Stimulated activated CD4-positive, alpha-beta T cell treated with anti-CD3 and anti-CD28 coated beads, Interleukin-4, amount 100 ng/mL, for 48 hours (primary cell): ENCODE measurements at regions not wholly inside any gene's neighbourhood (a gene's known extent, or its start where the extent isn't known, plus 50 kb on each side); places are given as distances from the start of the nearest gene placed in this dataset.

Experiments
- DNase-seq, 2 donors: peaks; one replicate each; pipeline ENCODE4 v3.0.0-alpha.2; 2020; ENCODE audit warnings: low read depth in 2 of 2

DNA sequence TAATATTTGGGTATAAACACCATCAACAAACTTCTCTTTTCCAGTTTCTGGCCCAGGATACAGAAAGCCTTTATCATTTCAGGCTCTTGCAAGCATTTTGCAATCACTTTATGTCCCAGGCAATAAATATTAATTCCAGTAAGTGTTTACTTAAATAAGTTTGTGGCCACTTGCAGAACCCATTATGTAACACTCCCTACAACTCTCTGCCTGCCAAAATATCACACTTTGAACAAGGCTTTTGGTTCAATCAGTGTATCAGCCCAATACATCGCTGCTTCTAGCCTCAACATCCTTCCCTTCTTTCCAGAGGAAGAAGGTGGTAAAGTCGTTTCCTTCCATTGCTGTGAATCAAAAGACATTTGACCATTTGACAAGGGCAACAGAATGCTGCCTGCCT lies 203.0 kb upstream of the USP25 start:
- no peak for DNase-seq

DNA sequence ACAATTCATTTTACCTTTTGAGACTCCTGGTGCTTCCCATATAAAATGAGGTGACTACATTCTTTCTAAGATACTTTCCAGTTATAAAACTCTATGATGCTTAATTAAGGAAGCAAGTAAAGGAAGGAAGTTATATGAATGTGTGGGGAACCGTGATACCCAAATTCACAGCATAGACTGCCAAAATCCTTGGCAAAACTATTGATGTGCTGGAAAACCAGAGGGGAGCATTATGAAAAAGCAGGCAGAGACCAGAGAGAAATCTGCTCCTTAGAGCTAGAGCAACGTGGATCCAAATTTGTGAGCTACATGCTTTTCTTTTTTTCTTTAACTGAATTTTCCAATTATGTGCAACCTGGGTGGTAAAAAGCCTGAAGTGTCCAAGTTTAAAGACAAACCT lies 201.4 kb upstream of the USP25 start:
- DNase-seq: no peak

DNA sequence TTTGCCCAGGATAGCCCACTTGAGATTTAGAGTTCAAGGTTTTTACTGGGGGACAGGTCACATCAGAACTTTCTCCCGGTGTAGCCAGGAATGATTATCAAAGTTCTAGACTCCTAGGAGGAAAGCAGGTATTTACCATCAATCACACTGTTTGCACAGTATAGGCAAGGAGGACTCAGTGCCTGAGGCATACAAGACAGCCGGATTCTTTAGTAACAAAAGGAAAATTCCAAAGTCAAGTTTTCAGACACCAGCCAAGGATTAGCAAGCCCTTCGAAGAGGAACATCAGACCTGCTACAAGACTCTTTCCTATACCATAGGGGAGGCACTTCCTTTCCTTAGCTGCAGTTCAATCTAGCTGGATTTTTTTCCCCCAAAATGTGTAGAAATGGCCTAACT lies 197.8 kb upstream of the USP25 start:
- no peak for DNase-seq

DNA sequence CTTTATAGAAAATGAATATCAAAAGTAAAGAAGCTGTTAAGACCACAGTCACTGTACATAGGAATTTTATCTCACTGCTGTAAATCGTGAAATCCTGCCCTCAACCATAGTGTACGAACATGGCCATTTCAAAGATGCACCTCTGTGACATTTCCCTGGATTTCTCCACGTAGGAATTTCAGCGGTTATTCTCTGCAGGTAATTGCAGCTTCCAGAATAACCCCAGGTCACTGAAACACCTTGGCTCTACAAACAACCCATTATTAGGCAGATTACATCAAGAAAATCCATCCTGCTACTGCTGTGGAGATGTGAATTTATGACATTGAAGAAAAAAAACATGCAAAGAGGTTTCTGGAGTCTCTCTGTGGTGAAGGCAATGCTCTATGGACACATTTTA lies 196.2 kb upstream of the USP25 start:
- no peak for DNase-seq

DNA sequence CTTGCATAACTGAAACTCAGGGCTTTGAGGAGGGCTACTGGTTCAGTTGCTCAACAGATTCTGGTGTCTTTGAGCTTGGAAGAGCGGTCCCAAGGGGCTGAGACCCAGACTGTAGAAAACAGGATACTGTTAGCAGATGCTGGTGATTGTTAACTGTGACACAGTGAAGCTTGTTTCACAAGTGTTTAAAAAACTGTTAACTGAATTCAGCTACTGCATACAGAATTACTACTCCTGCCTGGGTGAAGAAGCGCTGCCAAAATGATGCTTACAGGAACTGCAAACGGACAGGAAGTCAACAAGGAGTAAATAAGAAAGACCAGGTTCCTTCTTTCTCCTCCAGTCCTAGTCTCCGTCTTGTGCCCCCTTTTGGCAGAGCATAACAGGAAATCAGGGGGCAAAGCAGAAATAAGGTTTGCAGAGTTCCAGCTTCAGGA lies 195.3 kb upstream of the USP25 start:
- no peak for DNase-seq

DNA sequence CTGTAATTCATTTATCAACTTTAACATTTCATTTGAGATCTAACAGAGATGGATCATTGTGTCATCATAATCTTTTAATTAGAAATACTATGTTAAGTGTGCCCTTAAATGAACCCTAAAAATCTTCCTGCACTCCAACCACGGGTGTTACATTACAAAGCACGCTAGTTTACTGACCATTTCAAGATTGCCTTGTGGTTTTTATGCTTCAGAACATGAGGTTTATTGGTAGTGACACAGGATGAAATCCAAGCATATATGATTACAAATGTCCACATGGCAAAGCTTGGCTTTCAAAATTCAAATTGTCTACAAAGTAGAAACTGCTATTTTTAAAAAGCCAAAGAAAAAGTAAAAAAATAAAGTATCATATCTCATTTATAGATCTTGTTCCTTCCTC lies 190.4 kb upstream of the USP25 start:
- no peak for DNase-seq

DNA sequence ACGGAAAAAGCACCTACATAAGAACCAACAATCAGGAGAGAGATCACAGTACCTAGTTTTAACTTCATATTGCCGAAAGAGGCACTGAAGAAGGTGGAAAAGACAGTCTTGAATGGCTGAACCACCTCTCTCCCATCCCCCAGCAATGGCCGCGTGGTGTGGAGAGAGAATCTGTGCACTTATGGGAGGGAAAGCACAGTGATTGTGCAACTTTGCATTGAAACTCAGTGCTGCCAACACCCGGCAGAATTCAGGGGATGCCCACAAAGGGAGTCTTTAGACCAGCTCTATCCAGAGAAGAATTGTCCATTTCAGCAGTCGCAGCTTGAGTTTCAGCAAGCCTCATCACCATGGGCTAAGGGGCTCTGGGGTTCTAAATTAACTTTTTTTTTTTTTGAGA lies 186.3 kb upstream of the USP25 start:
- no peak for DNase-seq

DNA sequence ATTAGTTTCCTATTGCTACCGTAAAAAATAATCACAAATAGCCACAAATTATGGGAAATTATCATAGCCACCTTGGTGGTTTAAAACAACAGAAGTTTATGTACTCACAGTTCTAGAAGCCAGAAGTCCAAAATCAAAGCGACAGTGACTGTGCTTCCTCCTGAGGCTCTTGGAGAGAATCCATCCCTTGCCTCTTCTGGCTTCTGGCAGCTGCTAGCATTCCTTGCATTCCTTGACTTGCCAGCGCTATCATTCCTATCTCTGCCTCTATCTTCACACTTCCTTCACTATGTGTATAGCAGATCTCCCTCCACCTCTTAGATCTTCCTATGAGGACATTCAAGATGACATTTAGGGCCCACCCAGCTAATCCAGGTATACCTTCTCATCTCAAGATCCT lies 180.1 kb upstream of the USP25 start:
- DNase-seq: no peak

DNA sequence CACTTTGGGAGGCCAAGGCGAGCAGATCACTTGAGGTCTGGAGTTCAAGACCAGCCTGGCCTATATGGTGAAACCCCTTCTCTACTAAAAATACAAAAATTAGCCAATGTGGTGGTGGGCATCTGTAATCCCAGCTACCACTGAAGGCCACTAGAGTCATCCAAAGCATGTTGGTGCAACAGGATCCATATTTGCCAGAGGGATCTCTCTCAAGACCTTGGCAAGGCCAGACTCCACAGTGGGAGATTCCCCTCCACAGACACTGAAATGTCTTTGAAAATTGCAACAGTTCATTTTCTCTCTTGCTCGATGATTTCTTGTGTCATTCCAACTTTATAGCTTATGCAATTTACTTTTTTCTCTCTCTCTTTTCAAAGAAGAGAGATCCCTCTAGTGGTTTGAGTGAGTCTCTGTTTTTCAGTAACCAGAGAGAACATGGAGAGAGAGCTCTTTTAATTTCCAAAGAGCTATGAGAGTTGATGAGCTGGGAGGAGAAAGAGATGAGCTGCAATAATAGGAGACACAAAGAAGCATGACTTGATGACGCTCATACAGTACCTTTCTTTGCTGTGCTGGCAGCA lies 176.8 kb upstream of the USP25 start:
- no peak for DNase-seq

DNA sequence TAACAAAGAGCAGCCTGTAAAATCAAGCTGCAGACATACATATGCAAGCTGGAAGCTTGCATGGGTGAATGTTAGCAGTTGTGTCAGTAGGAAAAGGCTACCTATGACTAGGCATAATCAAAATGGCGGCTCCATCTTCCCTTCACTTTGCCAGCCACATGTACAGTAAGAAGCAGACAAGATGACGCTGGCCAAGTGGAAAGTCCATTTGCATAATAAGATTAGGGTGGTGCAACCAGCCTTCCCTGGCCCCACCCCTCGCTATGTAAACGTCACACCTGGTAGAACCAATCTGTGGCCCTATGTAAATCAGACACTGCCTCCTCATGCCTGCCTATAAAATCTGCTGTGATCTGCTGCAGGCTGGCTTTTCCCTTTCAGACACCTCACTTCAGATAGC lies 171.9 kb upstream of the USP25 start:
- DNase-seq: no peak

DNA sequence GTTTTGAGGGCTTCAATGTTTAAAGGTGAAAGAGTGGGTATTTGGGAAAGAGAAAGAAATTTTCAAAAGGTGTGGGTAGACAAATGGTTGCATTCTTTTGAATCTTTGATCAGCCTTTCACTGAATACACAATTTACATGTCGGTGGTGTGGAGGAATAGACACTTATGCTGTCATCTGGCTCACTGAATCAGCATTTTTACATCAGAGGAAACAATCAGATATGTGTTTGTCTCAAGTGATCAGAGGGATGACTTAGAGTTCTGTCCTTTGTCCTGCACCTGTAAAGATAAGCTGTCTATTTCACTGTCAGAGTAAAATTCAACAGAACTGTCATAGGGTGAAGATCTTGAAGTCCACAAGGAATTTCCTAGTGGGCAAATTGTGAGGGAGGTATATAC lies 170.9 kb upstream of the USP25 start:
- no peak for DNase-seq

DNA sequence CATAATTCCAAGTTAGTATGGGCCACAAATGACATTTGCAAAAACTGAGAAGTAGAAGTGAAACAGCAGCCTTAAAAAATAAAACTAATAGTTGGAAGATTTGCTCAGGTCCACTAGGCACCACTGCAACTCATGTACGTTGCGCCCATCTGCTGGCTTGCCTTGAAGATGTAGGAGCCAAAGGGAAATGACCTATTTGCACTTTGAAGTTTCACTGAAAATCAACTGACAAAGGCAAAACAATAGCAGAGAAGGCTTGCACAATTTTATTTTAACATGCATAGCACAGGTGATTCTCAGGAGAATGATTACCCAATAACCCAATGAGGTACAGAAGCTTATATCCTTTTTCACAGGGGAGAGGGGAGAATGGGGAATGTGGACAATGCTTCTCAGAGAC lies 170.1 kb upstream of the USP25 start:
- DNase-seq: no peak

DNA sequence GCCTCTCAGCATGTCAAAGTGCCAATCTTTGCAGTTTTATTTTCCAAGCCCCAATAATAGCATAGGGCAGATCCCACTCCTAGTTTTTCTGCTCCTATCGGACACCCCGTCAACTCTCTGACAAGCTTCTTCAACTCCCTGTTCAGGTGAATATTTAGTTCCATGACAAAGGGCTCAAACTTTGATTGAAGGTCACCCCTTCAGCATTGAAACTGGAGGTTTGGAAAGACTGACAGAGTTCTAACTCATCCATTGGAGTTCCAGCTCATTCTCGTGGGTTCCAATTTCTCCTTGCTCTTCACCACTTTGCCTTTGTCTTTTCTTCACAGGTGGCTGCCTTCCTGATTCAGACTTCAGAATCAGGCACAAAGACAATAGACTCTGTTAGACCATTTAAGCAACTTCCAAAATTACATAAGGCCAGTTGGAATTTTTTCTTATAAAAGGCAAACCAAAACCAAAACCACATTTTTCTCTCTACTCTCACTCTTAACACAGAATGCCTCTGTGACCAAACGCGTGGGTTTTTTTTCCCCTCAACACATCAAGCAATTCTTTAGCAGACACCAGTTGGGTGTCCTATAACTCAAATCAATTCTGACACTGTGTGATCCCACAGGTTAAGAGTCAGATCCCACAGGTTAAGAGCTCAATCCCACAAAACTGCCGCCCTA lies 169.3 kb upstream of the USP25 start:
- no peak for DNase-seq

DNA sequence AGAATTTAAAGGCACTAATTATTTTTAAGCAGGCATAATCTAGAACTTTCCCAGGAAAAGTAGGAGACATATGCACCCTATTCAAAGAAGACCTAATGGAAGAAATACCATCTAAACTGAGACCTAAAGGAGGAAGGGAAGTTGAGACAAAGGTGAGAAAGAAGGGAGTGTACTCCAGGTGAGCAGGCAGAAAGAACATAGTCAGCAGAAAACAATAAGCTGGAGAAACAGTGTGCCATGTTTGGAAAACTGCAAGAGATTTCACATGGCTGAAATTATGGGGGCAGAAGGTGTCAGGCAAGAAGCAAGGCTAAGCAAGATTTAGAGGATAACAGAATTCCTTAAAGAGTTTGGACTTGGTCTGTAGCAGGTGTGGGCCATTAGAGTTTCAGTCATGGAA lies 167.0 kb upstream of the USP25 start:
- DNase-seq: no peak

DNA sequence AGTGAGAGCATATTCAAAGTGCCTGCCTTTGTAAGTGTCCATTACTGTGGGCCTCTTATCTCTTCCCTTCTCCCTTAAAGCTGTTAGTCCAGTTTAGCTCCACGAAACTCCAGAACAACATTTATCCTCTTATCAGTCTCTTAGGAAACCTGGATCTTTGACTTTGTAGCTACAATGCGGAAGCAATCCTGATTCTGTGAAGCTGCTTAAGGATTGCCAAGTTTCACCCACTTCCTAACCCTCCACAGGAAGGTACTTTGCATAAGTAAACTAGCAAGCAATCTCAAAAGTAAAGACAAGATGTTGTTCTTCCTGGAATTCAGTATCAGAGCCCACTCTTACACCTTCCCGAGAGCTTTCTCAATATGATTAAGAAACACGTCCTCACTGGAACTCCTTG lies 164.9 kb upstream of the USP25 start:
- no peak for DNase-seq

DNA sequence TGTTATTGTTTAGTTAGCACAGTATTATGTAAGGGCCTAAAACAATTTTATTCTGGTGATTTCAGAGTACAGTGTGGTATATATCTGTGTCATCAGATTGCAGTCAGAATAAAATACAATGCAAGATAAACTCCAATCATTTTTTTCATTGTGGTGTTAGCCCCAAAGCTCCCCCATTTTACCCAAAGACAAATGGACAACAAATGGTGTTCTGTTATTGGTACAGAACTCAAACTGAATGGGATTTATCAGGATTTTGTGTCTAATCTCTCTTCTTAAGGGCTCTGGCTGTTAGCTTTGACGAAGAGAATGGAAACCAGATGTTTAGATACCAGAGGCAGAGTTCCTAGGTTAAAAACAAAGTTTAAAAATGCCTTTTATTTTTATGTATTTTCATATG lies 163.1 kb upstream of the USP25 start:
- DNase-seq: no peak

DNA sequence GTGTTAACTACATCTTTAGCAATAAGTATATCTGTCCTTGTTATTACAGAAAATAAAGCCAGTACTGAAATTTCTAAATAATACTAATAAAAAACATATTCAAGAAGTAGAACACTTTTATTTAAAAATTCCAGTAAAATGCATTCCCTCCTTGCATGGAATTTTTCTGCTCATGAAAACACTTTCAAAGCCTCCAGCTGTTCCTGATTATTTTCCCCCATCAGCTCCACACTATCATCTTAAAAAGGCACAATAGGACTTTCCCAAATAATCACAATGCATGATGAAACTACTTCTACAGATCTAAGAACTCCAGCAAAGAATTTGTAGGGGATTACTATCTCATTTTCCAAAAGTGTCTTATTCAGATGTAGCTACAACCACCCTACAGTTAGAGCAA lies 162.6 kb upstream of the USP25 start:
- no peak for DNase-seq

DNA sequence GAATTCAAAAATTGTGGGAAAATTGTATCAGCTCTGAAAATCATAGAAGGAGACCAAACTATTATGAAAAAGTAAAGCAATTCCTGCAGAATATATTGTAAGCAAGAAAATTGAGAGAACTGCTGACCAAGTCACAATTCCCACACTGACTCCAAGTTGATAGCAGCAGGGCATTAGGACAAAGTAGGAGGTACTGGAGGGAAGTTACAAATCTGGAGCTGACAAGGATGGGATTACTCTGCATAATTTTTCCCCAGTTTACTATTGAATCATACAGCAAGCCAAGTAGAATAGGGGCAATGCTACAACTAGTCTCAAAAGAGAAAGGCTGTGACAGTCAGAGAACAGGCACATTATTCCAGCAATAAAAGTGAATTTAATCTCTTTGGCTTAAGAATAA lies 161.3 kb upstream of the USP25 start:
- DNase-seq: no peak

DNA sequence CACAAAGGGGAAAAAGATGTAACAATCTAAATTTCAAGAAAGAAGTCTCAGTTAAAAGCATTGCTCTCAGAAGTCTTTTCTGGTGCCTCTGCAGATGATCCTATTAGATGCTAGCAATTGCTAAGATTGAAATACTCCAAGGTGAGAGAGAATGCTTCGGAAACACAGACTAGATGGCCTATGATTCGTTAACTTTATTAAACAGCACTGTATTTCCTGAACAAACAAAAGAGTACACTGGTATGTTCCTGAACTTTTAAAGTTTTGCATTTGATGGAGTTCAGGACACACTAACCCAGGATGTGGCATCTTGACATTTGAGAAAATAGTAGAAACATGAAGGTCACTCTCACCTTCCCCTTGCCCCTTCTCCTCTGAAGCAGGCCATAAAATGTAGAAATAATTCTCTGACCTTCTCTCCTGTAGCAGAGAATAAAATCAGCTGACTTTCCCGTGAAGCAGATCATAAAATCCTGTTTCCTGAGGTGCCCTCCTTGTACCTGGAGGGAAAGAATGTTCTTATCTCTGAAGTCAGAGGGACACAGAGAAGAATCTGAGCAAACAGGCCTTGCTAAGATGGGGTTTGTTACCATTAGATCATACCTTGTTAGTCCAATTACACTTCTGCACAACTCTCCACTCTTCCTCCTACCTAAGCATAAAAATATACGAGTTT lies 142.9 kb upstream of the USP25 start:
- no peak for DNase-seq

DNA sequence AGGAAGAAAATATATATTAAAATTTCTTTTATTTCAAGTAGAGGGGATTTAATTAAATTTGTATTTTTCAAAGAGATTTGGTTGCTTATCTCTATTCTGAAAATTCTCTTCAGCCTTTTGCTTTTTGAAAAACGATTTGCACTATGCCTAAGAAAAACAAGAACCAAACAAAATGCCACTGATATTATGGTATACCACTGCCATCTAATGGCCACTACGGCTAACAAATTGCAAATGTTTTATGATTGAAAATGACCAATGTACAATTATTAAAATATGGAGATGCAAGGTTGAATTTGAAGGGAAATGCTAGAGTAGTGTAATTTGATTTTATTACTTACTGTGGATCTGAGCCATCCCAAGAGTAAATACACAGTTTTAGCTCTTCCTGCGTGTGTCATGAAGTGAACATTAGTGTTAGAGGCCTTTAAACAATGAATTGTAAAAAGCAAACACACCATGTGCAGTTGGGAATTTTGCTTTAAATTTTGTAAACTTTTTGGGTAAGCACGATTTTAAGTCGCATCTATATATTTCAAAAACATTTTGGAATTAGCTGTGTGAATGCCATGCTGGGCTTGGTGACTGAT lies 137.4 kb upstream of the USP25 start:
- DNase-seq: no peak

DNA sequence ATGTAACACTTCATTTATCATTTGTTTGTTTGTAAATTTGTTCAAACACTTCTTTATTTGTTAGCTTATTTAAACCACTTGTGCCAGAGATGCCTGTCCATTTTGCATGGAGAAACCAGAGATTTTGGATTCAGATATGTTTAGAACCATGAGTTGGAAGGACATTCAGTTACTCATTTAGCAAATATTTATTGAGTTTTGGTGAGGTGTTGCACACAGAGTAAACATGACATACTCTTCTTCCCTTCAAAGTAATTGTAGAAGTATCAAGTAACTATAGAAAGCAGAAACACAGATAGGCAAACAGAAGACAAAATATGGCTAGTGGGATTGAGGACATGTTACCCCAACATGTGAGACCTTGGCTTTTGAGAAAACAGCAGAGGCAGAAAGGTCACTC lies 136.8 kb upstream of the USP25 start:
- DNase-seq: no peak

DNA sequence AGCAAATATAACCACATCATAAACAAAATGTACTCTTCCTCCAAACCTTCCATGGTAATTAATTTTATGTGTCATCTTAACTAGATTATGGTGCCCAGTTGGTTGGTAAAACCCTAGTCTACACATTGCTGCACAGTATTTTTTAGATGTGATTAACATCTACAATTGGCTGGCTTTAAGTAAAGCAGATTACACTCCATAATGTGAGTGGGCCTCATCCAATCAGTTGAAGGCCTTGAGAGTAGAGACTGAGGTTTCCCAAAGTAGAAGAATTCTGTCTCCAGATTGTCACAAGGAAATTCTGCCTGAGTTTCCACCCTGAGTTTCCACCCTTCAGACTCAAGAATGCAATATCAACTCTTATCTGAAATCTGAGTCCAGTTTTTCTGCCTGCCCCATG lies 128.4 kb upstream of the USP25 start:
- no peak for DNase-seq

DNA sequence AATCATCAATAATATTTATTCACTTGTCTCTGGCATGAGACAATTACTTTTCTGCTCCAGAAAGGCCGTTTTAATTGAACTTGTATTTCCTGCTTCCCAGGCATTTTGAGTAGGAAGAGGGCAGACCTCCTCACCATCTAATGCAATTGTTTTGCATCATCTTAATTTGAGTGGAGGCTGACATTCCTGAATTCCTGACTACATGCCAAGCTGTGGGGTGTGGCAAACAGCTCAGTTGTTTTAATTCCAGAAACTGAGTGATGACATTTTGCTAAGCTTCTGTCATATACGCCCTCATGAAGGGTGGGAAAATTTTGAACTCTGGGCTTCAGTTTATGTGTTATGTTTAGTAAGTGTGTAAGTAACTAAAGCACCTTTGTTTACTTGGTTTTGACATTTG lies 125.4 kb upstream of the USP25 start:
- DNase-seq: no peak
